ENCODE measurements at regions not wholly inside any gene's neighbourhood (a gene's known extent, or its start where the extent isn't known, plus 50 kb on each side); places are given as distances from the start of the nearest gene placed in this dataset.

- no peak for ATAC-seq
- TF ChIP-seq ZFP3 (CRISPR knock-in tag; IDR thresholded peaks at IDR 0.05) (no peak), OSR1 (CRISPR knock-in tag; IDR thresholded peaks at IDR 0.05) (no peak), ZNF565 (CRISPR knock-in tag; conservative IDR thresholded peaks at IDR 0.05; ENCODE audit: low read depth) (no peak), GLIS3 (CRISPR knock-in tag; IDR thresholded peaks at IDR 0.05) (no peak), PATZ1 (CRISPR knock-in tag; IDR thresholded peaks at IDR 0.05; ENCODE audit: borderline replicate concordance) (no peak), ZNF8 (CRISPR knock-in tag; IDR thresholded peaks at IDR 0.05) (no peak), TOX (CRISPR knock-in tag; IDR thresholded peaks at IDR 0.05; ENCODE audit: borderline replicate concordance) (no peak), PPARA (CRISPR knock-in tag; IDR thresholded peaks at IDR 0.05; ENCODE audit: borderline replicate concordance) (no peak), ISL1 (CRISPR knock-in tag; IDR thresholded peaks at IDR 0.05) (no peak), TCF4 (CRISPR knock-in tag; IDR thresholded peaks at IDR 0.05; ENCODE audit: borderline replicate concordance) (no peak), ZNF70 (CRISPR knock-in tag; IDR thresholded peaks at IDR 0.05) (no peak), SNAI2 (CRISPR knock-in tag; IDR thresholded peaks at IDR 0.05) (no peak), ZFP30 (CRISPR knock-in tag; IDR thresholded peaks at IDR 0.05) (no peak), ESRRG (CRISPR knock-in tag; IDR thresholded peaks at IDR 0.05) (no peak), RARB (CRISPR knock-in tag; IDR thresholded peaks at IDR 0.05) (no peak), CREB5 (CRISPR knock-in tag; IDR thresholded peaks at IDR 0.05; ENCODE audit: low read depth) (no peak), POU6F1 (CRISPR knock-in tag; IDR thresholded peaks at IDR 0.05; ENCODE audit: borderline replicate concordance, low read depth) (no peak), ZC3H10 (CRISPR knock-in tag; IDR thresholded peaks at IDR 0.05) (no peak)
- TF ChIP-seq, protein P1, sequence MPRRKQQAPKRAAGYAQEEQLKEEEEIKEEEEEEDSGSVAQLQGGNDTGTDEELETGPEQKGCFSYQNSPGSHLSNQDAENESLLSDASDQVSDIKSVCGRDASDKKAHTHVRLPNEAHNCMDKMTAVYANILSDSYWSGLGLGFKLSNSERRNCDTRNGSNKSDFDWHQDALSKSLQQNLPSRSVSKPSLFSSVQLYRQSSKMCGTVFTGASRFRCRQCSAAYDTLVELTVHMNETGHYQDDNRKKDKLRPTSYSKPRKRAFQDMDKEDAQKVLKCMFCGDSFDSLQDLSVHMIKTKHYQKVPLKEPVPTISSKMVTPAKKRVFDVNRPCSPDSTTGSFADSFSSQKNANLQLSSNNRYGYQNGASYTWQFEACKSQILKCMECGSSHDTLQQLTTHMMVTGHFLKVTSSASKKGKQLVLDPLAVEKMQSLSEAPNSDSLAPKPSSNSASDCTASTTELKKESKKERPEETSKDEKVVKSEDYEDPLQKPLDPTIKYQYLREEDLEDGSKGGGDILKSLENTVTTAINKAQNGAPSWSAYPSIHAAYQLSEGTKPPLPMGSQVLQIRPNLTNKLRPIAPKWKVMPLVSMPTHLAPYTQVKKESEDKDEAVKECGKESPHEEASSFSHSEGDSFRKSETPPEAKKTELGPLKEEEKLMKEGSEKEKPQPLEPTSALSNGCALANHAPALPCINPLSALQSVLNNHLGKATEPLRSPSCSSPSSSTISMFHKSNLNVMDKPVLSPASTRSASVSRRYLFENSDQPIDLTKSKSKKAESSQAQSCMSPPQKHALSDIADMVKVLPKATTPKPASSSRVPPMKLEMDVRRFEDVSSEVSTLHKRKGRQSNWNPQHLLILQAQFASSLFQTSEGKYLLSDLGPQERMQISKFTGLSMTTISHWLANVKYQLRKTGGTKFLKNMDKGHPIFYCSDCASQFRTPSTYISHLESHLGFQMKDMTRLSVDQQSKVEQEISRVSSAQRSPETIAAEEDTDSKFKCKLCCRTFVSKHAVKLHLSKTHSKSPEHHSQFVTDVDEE (CRISPR knock-in tag; IDR thresholded peaks at IDR 0.05): no peak
- TF ChIP-seq, protein P2, sequence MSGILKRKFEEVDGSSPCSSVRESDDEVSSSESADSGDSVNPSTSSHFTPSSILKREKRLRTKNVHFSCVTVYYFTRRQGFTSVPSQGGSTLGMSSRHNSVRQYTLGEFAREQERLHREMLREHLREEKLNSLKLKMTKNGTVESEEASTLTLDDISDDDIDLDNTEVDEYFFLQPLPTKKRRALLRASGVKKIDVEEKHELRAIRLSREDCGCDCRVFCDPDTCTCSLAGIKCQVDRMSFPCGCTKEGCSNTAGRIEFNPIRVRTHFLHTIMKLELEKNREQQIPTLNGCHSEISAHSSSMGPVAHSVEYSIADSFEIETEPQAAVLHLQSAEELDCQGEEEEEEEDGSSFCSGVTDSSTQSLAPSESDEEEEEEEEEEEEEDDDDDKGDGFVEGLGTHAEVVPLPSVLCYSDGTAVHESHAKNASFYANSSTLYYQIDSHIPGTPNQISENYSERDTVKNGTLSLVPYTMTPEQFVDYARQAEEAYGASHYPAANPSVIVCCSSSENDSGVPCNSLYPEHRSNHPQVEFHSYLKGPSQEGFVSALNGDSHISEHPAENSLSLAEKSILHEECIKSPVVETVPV (CRISPR knock-in tag; IDR thresholded peaks at IDR 0.05): no peak
Measured at GRCh38 chrX:9234315-9234714, 200.4 kb upstream of the FAM9B start.

DNA sequence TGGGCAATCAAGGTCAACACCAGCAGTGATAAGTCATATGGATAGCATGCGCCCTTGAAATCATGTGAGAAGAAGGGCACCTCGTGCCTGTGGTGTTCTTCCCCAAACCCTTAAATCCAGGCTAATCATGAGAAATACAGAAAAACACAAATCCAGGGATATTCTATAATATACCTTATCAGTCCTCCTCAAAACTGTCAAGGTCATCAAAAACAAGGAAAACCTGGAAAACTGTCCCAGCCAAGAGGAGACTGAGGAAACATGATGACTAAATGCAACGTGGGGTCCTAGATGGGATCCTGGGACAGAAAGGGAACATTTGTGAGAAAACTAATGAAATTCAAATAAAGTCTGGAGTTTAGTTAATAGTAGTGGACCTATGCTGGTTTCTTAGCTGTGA lies 201.8 kb upstream of the FAM9B start:
- ATAC-seq: no peak
- TF ChIP-seq PPARA (CRISPR knock-in tag; IDR thresholded peaks at IDR 0.05; ENCODE audit: borderline replicate concordance): no peak
- TF ChIP-seq ESRRG (CRISPR knock-in tag; IDR thresholded peaks at IDR 0.05): no peak
- no peak for TF ChIP-seq ZNF565 (CRISPR knock-in tag; conservative IDR thresholded peaks at IDR 0.05; ENCODE audit: low read depth)
- TF ChIP-seq ZFP30 (CRISPR knock-in tag; IDR thresholded peaks at IDR 0.05): no peak
- no peak for TF ChIP-seq TCF4 (CRISPR knock-in tag; IDR thresholded peaks at IDR 0.05; ENCODE audit: borderline replicate concordance)
- TF ChIP-seq, protein P2 (CRISPR knock-in tag; IDR thresholded peaks at IDR 0.05): no peak
- TF ChIP-seq, protein P1 (CRISPR knock-in tag; IDR thresholded peaks at IDR 0.05): no peak
- TF ChIP-seq TOX (CRISPR knock-in tag; IDR thresholded peaks at IDR 0.05; ENCODE audit: borderline replicate concordance): no peak
- no peak for TF ChIP-seq CREB5 (CRISPR knock-in tag; IDR thresholded peaks at IDR 0.05; ENCODE audit: low read depth)
- TF ChIP-seq ISL1 (CRISPR knock-in tag; IDR thresholded peaks at IDR 0.05): no peak
- TF ChIP-seq ZNF70 (CRISPR knock-in tag; IDR thresholded peaks at IDR 0.05): no peak
- no peak for TF ChIP-seq ARNTL (CRISPR knock-in tag; IDR thresholded peaks at IDR 0.05; ENCODE audit: borderline replicate concordance, low read depth)
- TF ChIP-seq ZNF8 (CRISPR knock-in tag; IDR thresholded peaks at IDR 0.05): no peak
- no peak for TF ChIP-seq GLIS3 (CRISPR knock-in tag; IDR thresholded peaks at IDR 0.05)
- TF ChIP-seq ZC3H10 (CRISPR knock-in tag; IDR thresholded peaks at IDR 0.05): no peak
- no peak for TF ChIP-seq PATZ1 (CRISPR knock-in tag; IDR thresholded peaks at IDR 0.05; ENCODE audit: borderline replicate concordance)
